Memory B cell (primary cell): ENCODE measurements at regions not wholly inside any gene's neighbourhood (a gene's known extent, or its start where the extent isn't known, plus 50 kb on each side); places are given as distances from the start of the nearest gene placed in this dataset.

Experiments used
- ATAC-seq: fragments of 150-1000 bp; cut with Tn5 transposase; 2 replicates; pipeline ENCODE4 v1.10.0; 2021; ENCODE audit warnings: low read depth, mild to moderate bottlenecking, moderate library complexity
- DNase-seq, 2 donors: peaks; one replicate each; pipeline ENCODE4 v3.0.0; 2022; ENCODE audit warnings: low spot score in 2 of 2
- H3K27ac Mint-ChIP-seq: one replicate; pipeline ENCODE4 v1.8.0; 2022; ENCODE audit warnings: mild to moderate bottlenecking, moderate library complexity, mixed read lengths
- H3K27me3 Mint-ChIP-seq: one replicate; pipeline ENCODE4 v1.8.0; 2022; ENCODE audit warnings: mixed read lengths
- H3K36me3 Mint-ChIP-seq: one replicate; pipeline ENCODE4 v1.8.0; 2022; ENCODE audit warnings: mild to moderate bottlenecking, mixed read lengths
- H3K4me1 Mint-ChIP-seq: one replicate; pipeline ENCODE4 v1.8.0; 2022; ENCODE audit warnings: mixed read lengths
- H3K4me3 Mint-ChIP-seq: one replicate; pipeline ENCODE4 v1.8.0; 2022; ENCODE audit warnings: mild to moderate bottlenecking, moderate library complexity, mixed read lengths
- H3K9me3 Mint-ChIP-seq: one replicate; pipeline ENCODE4 v1.8.0; 2022; ENCODE audit warnings: mixed read lengths

DNA sequence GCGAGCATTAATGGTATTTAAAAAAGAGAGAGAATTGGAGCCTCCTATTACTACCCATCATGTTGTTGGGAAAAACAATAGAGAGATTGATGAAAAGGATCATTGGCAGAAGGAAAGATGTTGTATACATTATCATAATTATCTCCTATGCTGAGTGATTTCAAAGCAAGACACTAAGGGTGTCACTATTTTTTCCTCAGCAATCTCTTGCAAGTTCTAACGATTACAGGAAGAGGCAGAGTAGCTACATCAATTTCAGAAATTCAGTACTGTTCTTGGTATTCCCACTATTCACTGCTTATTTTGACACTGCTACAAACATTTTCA, 891.2 kb downstream of the C6orf118 start:
- DNase-seq (no peak), ATAC-seq (no peak)
- Mint-ChIP-seq H3K27ac (no peak overlapping the region), H3K36me3 (no peaks in the 10 kb centered on the region), H3K4me1 (no peaks in the 10 kb centered on the region), H3K9me3 (peaks cover 11% of the 10 kb centered on the region), H3K4me3 (no peak overlapping the region), H3K27me3 (no peaks in the 10 kb centered on the region)

DNA sequence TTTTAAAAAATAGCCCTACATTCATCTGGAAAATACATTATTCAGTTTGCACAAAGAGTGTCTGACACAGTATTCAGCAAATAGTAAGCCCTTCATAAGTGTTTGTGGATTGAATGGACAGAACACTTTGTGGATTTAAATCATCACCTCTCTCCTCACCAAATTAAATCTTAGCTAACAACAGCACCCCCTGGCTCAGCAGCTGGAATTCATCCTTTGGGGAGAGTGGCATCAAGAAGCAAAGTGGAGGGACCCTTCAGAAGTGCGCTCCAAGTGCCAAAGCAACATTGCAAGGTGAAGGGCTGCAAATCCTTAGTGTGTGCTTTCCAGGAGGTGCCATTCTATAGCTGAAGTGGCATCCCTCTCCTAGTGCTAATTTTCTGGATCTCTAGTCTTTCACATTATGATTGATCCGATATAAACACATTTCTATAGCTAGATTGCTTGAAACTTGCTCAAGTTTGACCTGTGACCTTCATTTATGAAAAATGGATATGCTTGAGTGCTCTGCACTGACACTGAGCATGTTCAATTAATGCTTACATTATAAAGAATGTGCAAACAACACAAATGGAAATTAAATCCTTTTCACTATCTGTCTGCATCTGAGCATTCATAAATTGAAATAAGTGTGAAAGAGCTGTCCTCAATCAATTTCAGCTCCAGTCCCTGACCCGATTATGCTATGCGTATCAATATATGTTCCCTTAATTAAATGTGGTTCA, 891.7 kb downstream of the C6orf118 start:
- peaks cover 11% of the 10 kb centered on the region for H3K9me3 Mint-ChIP-seq
- ATAC-seq (no peak), DNase-seq (no peak)
- no peaks in the 10 kb centered on the region for H3K4me1 Mint-ChIP-seq
- no peaks in the 10 kb centered on the region for H3K36me3 Mint-ChIP-seq
- H3K27ac Mint-ChIP-seq: no peak overlapping the region
- no peak overlapping the region for H3K4me3 Mint-ChIP-seq
- no peaks in the 10 kb centered on the region for H3K27me3 Mint-ChIP-seq

DNA sequence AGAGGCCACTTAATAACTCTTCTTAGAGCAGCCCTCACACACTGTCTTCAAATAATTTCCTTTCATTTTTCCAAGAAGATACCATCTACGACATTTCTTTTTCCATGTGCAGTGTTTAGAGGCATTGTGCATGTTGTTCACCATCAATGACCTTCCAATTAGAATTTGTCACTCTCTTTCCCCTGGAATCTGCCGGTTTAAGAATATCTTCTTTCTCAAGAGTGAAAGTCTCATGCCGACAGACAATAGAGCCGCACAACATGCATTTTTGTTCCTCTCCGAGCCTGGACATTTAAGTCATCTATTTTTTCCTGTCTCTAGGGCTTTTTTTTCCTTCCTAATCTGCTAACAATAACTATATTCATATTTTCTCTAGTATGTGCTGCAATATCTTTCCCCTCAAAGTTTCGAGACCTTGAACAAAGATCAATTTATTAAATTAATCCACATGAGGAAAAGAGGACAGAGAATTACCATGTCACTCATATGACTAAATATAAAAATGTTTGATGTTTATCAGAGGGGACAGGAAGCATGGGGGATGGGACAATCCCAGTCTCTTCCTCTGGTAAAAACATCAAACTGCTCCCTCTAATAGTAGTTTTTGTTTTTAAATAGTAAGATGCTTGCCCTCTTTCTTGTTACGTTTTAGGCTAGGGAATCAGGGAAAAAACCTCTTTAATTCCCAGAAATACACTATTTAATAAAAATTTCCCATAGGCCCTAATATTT, 893.4 kb downstream of the C6orf118 start:
- no peaks in the 10 kb centered on the region for H3K36me3 Mint-ChIP-seq
- DNase-seq (no peak), ATAC-seq (no peak)
- peaks cover 7% of the 10 kb centered on the region for H3K9me3 Mint-ChIP-seq
- no peaks in the 10 kb centered on the region for H3K4me1 Mint-ChIP-seq
- no peaks in the 10 kb centered on the region for H3K27me3 Mint-ChIP-seq
- no peak overlapping the region for H3K4me3 Mint-ChIP-seq
- H3K27ac Mint-ChIP-seq: no peak overlapping the region

DNA sequence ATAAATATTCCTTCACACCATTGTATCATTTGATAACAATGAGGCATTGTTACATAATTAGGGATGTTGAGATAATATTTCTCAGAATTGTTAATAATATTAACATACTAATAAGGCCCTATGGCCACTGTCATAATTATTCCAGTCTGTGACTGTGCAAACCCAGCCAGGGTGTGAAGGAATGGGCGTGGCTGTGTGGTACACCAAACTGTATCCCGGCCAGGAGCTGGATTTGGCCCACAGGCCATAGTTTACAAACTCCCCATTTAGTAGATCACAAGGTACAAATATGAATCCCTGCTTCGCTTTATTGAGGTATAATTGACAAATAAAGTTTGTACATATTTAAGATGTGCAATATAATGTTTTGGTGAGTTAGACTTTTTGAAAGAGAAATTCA, 894.7 kb downstream of the C6orf118 start:
- DNase-seq: no peak
- Mint-ChIP-seq H3K4me3 (no peak overlapping the region), H3K27ac (no peak overlapping the region), H3K27me3 (no peaks in the 10 kb centered on the region), H3K9me3 (no peaks in the 10 kb centered on the region), H3K4me1 (no peaks in the 10 kb centered on the region), H3K36me3 (no peaks in the 10 kb centered on the region)
- ATAC-seq: no peak

DNA sequence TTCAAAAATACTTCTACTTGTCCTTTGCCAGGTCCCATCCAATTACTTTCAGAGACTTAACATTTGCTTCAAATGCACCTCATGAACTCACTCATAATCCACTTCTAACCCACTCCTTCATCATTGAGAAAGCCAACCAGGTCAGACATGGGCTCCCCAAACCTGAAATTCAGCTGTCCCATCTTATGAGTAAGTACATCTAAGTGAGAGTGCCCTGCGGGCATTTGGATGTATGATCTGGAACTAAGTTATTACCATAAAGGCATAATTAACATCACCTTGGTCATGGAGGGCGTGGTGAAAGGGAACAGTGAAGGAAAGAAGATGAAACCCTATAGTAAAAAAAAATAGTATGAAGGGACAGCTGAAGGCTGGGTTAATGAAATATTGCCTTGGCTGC, 896.8 kb downstream of the C6orf118 start:
- ATAC-seq: no peak
- Mint-ChIP-seq H3K4me3 (no peak overlapping the region), H3K4me1 (no peaks in the 10 kb centered on the region), H3K27me3 (no peaks in the 10 kb centered on the region), H3K27ac (no peak overlapping the region), H3K36me3 (no peaks in the 10 kb centered on the region), H3K9me3 (no peaks in the 10 kb centered on the region)
- DNase-seq: no peak

DNA sequence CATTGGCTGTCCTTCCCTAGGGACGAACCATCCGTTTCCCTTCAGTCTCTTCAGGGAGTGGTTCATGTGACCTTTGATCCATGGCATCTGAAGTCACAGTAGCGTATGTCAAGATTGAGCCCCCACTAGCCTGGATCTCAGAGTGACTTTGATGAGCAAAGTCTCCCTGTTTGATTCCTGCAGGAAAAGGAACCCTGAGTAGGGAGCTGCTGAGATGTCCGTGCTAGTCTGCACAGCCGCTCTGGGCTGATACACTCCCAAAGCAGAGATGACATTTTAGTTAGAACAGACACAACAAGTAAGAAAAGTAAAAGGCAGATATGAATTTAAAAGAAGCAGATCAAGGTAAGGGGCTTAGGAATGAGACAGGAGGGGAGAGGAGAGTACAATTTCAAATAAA, 899.4 kb downstream of the C6orf118 start:
- no peak for ATAC-seq
- Mint-ChIP-seq H3K4me1 (no peaks in the 10 kb centered on the region), H3K9me3 (no peaks in the 10 kb centered on the region), H3K4me3 (no peak overlapping the region), H3K27me3 (no peaks in the 10 kb centered on the region), H3K36me3 (no peaks in the 10 kb centered on the region), H3K27ac (no peak overlapping the region)
- DNase-seq: no peak

DNA sequence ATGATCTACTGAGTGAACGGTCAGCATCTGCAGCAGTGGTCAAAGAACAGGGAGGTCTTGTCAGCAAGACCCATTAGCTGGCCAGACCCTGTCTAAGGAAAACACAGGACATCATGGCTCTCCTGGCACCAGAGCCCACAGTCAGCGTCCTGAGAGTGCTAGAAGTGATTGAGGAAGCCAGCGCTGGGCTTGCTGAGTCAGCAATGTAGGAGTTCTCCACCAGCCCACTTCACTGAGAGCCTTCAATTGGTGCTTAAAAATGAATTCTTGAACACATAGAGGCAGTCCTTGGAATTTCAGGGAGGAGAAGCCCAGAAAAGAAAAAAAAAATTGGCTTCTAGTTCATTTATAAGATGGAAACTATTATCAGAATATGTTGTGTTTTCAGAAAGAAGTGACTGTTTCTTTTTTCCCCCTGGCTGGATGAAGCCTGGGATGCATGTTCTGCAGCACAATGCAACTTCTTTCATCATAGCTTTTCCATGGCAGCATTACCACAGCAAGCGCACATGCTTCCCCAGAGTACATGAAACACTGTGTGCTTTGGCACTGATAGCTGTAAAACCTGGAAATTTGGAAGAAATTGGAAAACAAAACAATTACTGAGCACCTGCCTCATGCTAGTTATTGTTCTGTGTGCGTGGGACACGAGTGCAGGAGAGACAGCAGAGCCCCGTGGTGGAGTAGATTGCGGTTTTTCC, 899.9 kb downstream of the C6orf118 start:
- H3K4me1 Mint-ChIP-seq: no peaks in the 10 kb centered on the region
- DNase-seq: no peak
- H3K27me3 Mint-ChIP-seq: no peaks in the 10 kb centered on the region
- no peaks in the 10 kb centered on the region for H3K36me3 Mint-ChIP-seq
- no peaks in the 10 kb centered on the region for H3K9me3 Mint-ChIP-seq
- no peak overlapping the region for H3K4me3 Mint-ChIP-seq
- no peak for ATAC-seq
- no peak overlapping the region for H3K27ac Mint-ChIP-seq

DNA sequence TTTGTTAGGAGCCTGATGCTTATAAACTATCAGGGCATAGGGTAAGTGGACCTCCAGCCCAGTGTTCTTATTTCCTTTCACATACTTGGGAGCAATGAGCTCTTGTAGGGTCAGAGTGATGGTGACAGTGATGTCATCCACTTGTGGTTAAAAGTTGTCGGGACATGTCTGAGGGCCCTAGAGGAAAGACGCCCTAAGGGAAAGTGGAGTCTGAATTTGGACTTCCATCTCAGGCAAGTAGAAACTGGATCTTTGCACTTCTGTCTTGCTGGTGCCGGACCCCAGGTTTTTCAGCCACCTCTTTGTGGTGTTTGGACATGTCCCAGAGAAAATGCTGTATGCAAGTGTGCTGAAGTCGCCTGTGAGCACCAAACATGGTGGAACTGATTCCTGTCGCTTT, 900.5 kb downstream of the C6orf118 start:
- no peaks in the 10 kb centered on the region for H3K4me1 Mint-ChIP-seq
- DNase-seq (no peak), ATAC-seq (no peak)
- H3K36me3 Mint-ChIP-seq: no peaks in the 10 kb centered on the region
- no peak overlapping the region for H3K27ac Mint-ChIP-seq
- no peaks in the 10 kb centered on the region for H3K27me3 Mint-ChIP-seq
- no peaks in the 10 kb centered on the region for H3K9me3 Mint-ChIP-seq
- H3K4me3 Mint-ChIP-seq: no peak overlapping the region

DNA sequence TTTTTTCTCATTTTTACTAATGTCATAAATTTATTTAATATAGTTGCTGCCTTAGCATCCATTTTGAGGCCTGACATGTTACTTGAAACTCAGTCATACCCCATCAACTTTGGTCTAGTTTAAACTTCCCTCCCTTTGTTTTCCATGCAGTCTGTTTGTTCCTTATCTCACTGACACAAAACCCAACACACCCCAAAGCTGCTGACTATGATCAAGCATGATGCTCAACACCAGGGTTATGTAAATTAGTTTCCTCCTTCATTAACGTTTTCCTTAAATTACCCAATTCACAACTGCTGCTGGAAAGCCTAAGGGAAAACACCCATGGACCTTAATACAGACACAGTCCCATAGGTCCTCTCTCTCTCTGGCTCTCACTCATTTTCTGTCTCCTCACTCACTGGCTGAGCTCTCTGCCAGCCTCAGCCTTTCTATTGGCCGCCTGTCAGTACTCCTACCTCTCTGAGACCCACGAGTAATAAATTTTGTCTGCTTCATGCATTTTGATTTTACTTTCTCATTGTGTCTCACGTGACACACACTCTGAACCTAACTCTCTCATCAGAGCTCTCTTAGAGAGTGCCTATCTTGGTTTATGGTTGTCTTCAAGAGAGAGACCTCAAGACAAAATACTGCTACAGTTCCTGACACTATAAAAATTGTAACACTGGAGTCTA, 904.5 kb downstream of the C6orf118 start:
- DNase-seq (no peak), ATAC-seq (no peak)
- Mint-ChIP-seq H3K4me3 (no peak overlapping the region), H3K27me3 (no peaks in the 10 kb centered on the region), H3K4me1 (no peaks in the 10 kb centered on the region), H3K27ac (no peak overlapping the region), H3K36me3 (no peaks in the 10 kb centered on the region), H3K9me3 (peaks cover 3% of the 10 kb centered on the region)

DNA sequence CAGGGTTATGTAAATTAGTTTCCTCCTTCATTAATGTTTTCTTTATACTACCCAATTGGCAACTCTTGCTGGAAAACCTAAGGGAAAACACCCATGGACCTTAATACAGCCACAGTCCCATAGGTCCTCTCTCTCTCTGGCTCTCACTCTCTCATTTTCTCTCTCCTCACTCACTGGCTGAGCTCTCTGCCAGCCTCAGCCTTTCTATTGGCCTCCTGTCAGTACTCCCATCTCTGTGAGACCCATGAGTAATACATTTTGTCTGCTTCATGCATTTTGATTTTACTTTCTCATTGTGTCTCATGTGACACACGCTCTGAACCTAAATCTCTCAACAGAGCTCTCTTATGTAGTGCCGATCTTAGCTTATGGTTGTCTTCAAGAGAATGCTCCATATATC, 907.5 kb downstream of the C6orf118 start:
- ATAC-seq: no peak
- no peak for DNase-seq
- no peaks in the 10 kb centered on the region for H3K36me3 Mint-ChIP-seq
- H3K9me3 Mint-ChIP-seq: peaks cover 4% of the 10 kb centered on the region
- H3K27ac Mint-ChIP-seq: no peak overlapping the region
- H3K4me3 Mint-ChIP-seq: no peak overlapping the region
- no peaks in the 10 kb centered on the region for H3K27me3 Mint-ChIP-seq
- peaks cover 4% of the 10 kb centered on the region for H3K4me1 Mint-ChIP-seq

DNA sequence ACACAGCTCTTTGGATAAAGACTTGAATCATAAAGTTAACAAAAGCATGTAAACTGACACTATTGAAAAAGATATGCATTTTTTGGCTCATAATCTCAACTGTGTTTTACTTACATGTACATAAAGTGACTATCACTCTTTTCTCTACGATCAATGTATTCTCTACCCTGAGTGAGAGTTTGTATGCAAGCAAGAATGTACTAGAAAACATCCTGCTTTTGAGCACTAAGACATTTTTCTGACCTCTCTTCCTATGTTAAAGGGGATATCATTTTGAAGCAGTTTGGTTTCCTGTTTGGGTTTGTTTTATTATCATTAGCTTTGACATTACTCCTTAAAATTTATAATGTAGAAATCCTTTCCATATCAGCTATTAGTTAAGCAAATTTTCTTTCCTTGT, 910.8 kb downstream of the C6orf118 start:
- no peaks in the 10 kb centered on the region for H3K27me3 Mint-ChIP-seq
- H3K36me3 Mint-ChIP-seq: no peaks in the 10 kb centered on the region
- DNase-seq (no peak), ATAC-seq (no peak)
- H3K4me1 Mint-ChIP-seq: peaks cover 4% of the 10 kb centered on the region
- H3K9me3 Mint-ChIP-seq: peaks cover 10% of the 10 kb centered on the region
- H3K4me3 Mint-ChIP-seq: no peak overlapping the region
- H3K27ac Mint-ChIP-seq: no peak overlapping the region

DNA sequence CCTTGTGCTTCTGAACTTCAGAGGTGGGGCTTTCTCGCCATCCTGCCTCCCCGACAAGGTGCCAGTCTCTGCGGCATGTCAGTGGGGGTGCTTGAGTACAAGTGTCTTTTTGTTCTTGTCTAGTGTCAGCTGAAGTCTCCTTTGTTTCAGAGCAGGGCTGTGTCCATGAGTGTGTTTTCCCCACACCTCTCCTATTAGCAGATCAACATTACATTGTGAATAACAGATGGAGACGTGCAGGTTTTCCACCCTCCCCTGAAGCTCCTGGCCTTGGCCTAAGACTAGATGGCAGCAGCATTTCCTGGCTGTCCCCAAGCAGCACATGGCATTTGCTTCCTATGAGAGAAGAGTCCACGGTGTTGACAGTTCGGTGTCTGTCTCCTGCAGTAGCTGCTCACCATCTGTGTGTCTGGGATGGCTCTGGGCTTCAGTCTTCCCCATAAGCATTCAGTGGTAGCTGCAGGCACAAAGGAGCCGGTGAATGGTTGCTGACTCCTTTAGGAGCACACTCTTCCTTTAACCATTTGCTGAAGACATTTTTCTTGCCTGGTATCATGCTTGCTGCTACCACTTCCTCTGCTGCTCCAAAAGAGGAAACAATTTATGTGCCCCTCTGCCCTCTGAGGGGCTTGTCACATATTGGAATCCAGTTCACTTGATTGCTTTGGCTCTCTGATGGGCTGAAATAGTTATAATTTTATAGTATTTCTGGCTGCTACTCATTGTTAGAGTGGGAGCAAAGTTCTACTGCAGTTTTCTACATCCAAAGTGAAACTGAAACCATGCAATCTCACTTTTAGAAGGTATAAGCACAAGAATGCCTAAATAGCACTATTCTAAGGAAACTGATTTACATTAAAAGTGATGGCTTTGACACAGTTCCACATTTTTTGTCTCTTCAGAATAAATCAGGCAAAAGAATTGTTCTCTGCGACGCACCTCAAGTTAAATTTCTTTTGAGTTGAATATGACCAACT, 913.0 kb downstream of the C6orf118 start:
- H3K4me3 Mint-ChIP-seq: no peak overlapping the region
- peaks cover 4% of the 10 kb centered on the region for H3K4me1 Mint-ChIP-seq
- no peak overlapping the region for H3K27ac Mint-ChIP-seq
- DNase-seq: no peak
- peaks cover 7% of the 10 kb centered on the region for H3K9me3 Mint-ChIP-seq
- no peaks in the 10 kb centered on the region for H3K36me3 Mint-ChIP-seq
- no peaks in the 10 kb centered on the region for H3K27me3 Mint-ChIP-seq
- no peak for ATAC-seq

DNA sequence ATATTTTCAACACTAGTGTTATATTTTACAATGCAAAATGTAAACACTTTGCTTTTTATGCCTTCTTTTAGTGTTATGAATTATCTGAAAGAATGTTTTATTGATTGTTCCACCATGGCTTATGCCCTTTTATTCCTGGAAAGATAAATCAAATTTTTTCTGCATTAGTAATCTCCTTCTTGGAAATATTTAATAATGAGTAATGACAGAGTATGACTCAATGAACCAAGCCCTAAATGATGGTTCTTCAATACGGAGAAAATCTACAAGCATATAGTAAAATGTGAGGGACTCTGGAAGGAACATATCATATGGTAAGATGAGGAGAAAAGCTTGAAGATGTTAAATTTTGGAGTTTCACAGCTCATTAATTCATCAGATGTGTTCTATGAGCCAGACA, 929.6 kb downstream of the C6orf118 start:
- Mint-ChIP-seq H3K9me3 (peaks cover 14% of the 10 kb centered on the region), H3K27ac (no peak overlapping the region), H3K4me3 (no peak overlapping the region), H3K4me1 (no peaks in the 10 kb centered on the region), H3K36me3 (no peaks in the 10 kb centered on the region), H3K27me3 (no peaks in the 10 kb centered on the region)
- ATAC-seq (no peak), DNase-seq (no peak)
